Left cardiac atrium (tissue), 4 donors: ENCODE measurements at regions not wholly inside any gene's neighbourhood (a gene's known extent, or its start where the extent isn't known, plus 50 kb on each side); places are given as distances from the start of the nearest gene placed in this dataset.

Source experiments
- ATAC-seq, 2 donors: fragments of 200-7000 bp; cut with Tn5 transposase; one replicate each; pipeline ENCODE4 v1.9.1; 2020; ENCODE audit warnings: mild to moderate bottlenecking in 2 of 2, moderate library complexity in 2 of 2
- DNase-seq: peaks from one replicate; pipeline ENCODE4 v3.0.0-alpha.2; 2020
- intact Hi-C, 2 donors: fragments of 100-400 bp; cut with DNase I; formaldehyde crosslinking; loops; one replicate each; pipeline versions ENCODE4 v1.14.1 to v1.15.1; 2022 to 2023
- microRNA-seq, 2 donors: library from miRNA; unstranded; fragments of <30 nt; microRNA quantifications; one replicate each; pipeline ENCODE4 v1.2.0, GENCODE V29; 2020
- donor health status: DM: no; HTN: yes; CAD: no.
- donor health status: DM: no; HTN: yes; CAD: no; lungs with severe emphysema.
- donor health status: DM: yes; HTN: yes; CAD: no.
- donor health status: Dilated cardiomyopathy.

GRCh38 chr18:47333926-47334635, 82.6 kb upstream of the SKOR2 start:
- DNase-seq = no peak
- no peak for ATAC-seq
- intact Hi-C loops = no loop called here

DNA sequence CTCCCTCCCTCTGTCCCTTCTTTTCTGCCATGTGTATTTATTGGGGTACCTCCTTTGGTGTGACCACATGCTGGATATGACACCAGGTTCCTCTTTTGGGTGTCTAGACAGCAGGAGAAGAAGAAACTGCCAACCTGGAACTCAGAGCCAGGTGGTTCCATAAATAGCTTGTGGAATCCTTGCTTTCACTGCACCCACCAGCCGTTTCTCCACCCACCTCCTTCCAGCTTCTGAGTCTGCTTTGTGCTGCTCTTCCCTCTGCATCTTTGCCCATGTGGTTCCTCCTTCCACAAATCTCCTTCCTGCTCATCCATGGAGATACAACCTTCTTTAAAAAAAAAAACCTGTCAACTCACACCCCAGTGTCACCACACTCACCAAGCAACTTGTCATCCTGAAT, 80.2 kb upstream of the SKOR2 start:
- ATAC-seq (no peak), DNase-seq (no peak)
- intact Hi-C loops = no loop called here

GRCh38 chr18:47331026-47331425, 79.6 kb upstream of the SKOR2 start:
- ATAC-seq = no peak
- no peak for DNase-seq
- intact Hi-C loops = no loop called here

DNA sequence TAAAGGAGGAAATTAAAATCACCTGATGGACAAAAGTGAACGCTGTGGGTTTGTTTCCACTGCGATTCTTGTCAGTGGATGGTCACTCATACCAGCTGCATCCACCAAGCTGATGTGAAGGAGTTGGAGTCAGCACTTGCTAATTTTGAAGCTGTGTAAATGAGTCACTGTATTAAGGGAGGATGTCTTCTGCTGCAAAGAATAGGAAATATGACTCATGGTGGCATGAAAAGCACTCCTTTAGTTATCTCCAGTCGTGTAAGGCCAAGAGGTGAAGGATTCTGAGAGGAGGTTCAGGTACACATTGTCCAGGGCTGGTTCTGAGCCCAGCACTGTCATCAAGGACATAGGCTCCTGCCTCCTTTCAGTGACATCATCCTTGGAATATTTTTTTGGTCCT, 71.7 kb upstream of the SKOR2 start:
- peak in 1 of 2 donors; percentile 60 for ATAC-seq

GRCh38 chr18:47321815-47322214, 70.4 kb upstream of the SKOR2 start:
- no peak for ATAC-seq
- intact Hi-C loops = no loop called here
- no peak for DNase-seq

More for the DNA sequence above, 71.7 kb upstream of the SKOR2 start:
- intact Hi-C loops = no loop called here
- DNase-seq = no peak

DNA sequence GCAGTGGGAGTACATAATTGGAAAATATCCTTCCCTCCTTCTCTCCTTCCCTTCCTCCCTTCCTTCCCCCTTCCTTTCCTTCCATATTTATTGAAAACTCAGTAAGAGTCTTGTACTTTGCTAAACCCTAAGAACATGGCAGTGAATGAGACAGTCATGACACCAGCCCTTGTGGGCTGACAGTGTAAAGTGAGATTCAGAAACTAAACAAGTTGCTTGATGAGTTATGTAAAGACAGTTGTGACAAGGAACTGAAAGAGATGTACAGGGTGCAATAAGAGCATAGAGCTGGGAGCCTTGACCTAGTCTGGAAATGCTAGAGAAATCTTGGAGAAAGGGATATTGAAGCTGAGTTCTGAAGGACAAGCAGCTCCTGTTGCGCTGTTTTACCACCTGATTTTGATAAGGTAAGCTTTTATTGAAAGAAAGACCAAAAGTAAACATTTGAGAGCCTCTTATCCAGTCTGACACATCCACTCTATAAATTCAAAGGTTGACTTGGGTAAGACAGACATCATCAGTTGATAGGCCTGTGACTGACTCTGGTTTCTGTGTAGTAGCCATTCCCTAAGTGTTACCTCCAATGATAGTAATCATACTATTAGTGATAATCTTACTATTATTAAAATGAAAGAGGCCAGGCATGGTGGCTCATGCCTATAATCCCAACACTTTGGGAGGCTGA, 66.5 kb upstream of the SKOR2 start:
- DNase-seq (no peak), ATAC-seq (no peak)
- intact Hi-C loops = no loop called here

- DNase-seq (no peak), ATAC-seq (no peak)
- intact Hi-C loops = no loop called here
Measured at GRCh38 chr18:47316924-47317323, 65.5 kb upstream of the SKOR2 start.

DNA sequence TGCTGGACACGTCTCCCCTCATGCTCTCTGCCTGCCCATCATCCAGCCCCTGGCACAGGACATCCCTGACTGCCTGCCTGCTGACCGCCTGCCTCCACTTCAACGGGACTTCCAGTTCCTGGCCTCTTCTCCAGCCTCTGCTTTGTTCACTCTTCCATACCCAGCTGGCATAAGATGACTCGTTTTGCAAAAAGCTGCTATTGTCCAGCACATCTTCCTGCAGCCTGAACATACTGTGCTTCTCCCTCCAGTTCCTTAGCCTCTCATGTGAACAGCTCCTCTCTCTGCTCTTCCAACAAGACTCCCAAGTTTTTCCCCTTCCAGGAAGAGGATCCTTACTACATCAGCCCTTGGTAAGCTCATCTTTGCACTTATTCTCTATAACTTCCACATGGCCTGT, 62.4 kb upstream of the SKOR2 start:
- intact Hi-C loops = no loop called here
- DNase-seq = no peak

GRCh38 chr18:47311585-47311984, 60.1 kb upstream of the SKOR2 start:
- no peak for ATAC-seq
- intact Hi-C loops = no loop called here
- DNase-seq = no peak

More for the DNA sequence above, 62.4 kb upstream of the SKOR2 start:
- ATAC-seq = no peak

Small RNAs in the stretch of these regions (microRNA-seq; reads per million reads assigned to microRNA genes)
- 0 reads per million in 2 donors for gene MIR4527
